GM18511 (cell line): ENCODE measurements at regions not wholly inside any gene's neighbourhood (a gene's known extent, or its start where the extent isn't known, plus 50 kb on each side); places are given as distances from the start of the nearest gene placed in this dataset.
"Not testable (repeated sequence)": the region's sequence is repeated elsewhere in the genome, so short reads cannot be mapped to it uniquely, and the experiment has no call there.

Experiments used
- ATAC-seq: cut with Tn5 transposase; IDR thresholded peaks from one replicate; pipeline ENCODE4 v1.9.1; 2021; ENCODE audit warnings: mild to moderate bottlenecking, moderate library complexity; ENCODE audit not compliant: unreplicated experiment

GRCh38 chr20:22815206-22815551 is 219.9 kb upstream of the SSTR4 start:
- ATAC-seq: no peak

- ATAC-seq: no peak
These were observed 219.4 kb upstream of the SSTR4 start for GRCh38 chr20:22815603-22816315.

- ATAC-seq: no peak
These were observed 216.5 kb upstream of the SSTR4 start for GRCh38 chr20:22818636-22819035.

GRCh38 chr20:22819112-22819511 is 216.0 kb upstream of the SSTR4 start:
- ATAC-seq: no peak

- ATAC-seq: no peak
These were observed 215.3 kb upstream of the SSTR4 start for GRCh38 chr20:22819784-22820183.

GRCh38 chr20:22821081-22821727 is 213.9 kb upstream of the SSTR4 start:
- ATAC-seq: no peak

- no peak for ATAC-seq
These were observed 213.3 kb upstream of the SSTR4 start for GRCh38 chr20:22821796-22822195.

- ATAC-seq: no peak
These were observed 212.0 kb upstream of the SSTR4 start for GRCh38 chr20:22823119-22823518.

- ATAC-seq: no peak
These were observed 211.0 kb upstream of the SSTR4 start for GRCh38 chr20:22824077-22824476.

- no peak for ATAC-seq
These were observed 210.0 kb upstream of the SSTR4 start for GRCh38 chr20:22825076-22825475.

GRCh38 chr20:22825546-22825945 is 209.6 kb upstream of the SSTR4 start:
- ATAC-seq: no peak

GRCh38 chr20:22826306-22827230 is 208.5 kb upstream of the SSTR4 start:
- ATAC-seq: no peak

GRCh38 chr20:22827916-22828315 is 207.2 kb upstream of the SSTR4 start:
- ATAC-seq: no peak

GRCh38 chr20:22829356-22829755 is 205.8 kb upstream of the SSTR4 start:
- no peak for ATAC-seq

- ATAC-seq: no peak
These were observed 205.0 kb upstream of the SSTR4 start for GRCh38 chr20:22830138-22830537.

- not testable (repeated sequence) for ATAC-seq
These were observed 204.4 kb upstream of the SSTR4 start for GRCh38 chr20:22830715-22831114.

GRCh38 chr20:22833851-22834250 is 201.3 kb upstream of the SSTR4 start:
- no peak for ATAC-seq

GRCh38 chr20:22834651-22835256 is 200.4 kb upstream of the SSTR4 start:
- ATAC-seq: no peak

GRCh38 chr20:22836211-22836610 is 198.9 kb upstream of the SSTR4 start:
- no peak for ATAC-seq

GRCh38 chr20:22836877-22837276 is 198.2 kb upstream of the SSTR4 start:
- ATAC-seq: no peak

- ATAC-seq: no peak
These were observed 197.1 kb upstream of the SSTR4 start for GRCh38 chr20:22838001-22838400.
